HG03521 (cell line): ENCODE measurements at regions not wholly inside any gene's neighbourhood (a gene's known extent, or its start where the extent isn't known, plus 50 kb on each side); places are given as distances from the start of the nearest gene placed in this dataset.
"Not testable (repeated sequence)": the region's sequence is repeated elsewhere in the genome, so short reads cannot be mapped to it uniquely, and the experiment has no call there.

Experiments
- ATAC-seq: cut with Tn5 transposase; IDR thresholded peaks from one replicate; pipeline ENCODE4 v1.9.1; 2021; ENCODE audit warnings: mild to moderate bottlenecking, moderate library complexity; ENCODE audit not compliant: unreplicated experiment

- no peak for ATAC-seq
Observed at GRCh38 chrX:42017971-42018370, 94.6 kb upstream of the CASK start.

DNA sequence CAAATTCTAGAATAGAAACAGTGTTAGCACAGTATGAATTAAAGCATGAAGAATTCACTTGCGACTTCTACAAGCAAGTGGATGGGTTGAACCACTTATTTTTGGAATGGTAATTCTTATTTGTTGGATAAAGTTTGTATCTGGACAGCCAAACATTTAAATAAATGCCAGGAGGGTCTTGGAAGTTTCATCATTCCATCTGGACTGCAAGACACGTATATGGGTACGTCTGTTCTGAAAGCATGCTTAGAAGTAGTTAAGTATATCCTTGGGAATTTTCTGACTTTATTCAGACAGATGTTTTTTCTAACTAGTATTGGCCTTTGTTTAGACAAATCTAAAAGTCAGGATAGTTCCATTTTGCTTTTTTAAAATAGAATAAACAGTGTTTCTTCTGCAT is 77.5 kb upstream of the CASK start:
- ATAC-seq: no peak

DNA sequence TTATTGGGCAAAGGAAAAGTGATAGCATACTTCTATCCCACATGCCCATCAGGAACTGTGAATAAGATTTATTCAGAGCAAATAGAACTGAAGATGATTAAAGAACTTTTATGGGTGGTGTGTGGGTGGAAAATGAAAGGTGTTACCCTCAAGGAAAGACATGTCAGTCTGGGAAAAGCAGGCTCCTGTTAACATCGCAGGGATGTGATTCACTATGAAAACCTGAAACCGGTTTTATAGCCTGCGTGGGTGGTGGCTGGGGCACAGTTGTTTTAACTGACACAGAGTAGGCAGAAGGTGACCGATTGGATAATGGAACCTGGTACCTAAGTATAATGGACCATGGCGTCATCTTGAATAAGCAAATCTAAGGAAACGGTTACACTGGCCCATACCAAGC is 61.3 kb upstream of the CASK start:
- no peak for ATAC-seq

DNA sequence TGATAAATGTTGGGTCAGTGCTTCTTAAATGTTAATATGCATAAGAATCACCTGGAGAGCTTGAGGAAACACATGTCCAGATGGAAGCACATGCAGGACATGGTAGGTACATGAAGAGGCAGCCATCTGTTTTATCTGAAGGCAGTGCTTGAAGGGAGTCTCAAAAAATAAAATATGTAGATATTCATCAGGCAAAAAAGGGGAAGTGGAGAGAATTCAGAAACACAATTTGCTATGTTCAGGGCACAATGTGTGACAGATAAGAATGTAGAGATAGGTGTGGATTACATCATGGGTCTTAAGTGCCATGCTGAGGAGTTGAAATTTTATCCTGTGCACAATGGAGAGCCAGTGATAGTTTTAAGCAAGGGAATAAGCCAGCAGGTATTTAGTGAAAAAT is 59.6 kb upstream of the CASK start:
- no peak for ATAC-seq

DNA sequence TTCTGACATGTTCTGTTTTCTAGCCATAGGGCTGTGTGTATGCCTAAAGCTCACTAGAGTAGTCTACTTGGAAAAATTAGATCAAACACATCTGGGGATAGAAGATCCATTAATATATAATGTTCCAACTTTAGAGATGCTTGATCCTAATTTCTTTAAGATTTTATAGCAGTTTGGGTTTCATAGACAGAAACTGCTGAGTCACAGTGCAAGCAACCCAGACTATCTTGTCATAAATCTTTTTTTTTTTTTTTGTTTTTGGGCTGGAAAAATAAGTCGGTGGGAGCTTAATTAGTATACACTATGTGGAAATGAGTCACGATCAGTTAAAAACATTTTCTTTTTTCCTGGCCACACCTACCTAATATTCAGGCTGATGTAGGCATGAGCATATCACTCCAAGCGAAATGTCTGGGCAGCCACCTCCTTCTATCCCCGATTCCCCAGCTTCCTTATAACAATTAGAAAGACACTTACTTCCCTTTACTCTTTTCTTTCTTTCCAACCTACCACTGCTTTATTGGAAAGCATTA is 58.2 kb upstream of the CASK start:
- no peak for ATAC-seq

GRCh38 chrX:41974677-41975076 is 51.3 kb upstream of the CASK start:
- ATAC-seq: not testable (repeated sequence)

DNA sequence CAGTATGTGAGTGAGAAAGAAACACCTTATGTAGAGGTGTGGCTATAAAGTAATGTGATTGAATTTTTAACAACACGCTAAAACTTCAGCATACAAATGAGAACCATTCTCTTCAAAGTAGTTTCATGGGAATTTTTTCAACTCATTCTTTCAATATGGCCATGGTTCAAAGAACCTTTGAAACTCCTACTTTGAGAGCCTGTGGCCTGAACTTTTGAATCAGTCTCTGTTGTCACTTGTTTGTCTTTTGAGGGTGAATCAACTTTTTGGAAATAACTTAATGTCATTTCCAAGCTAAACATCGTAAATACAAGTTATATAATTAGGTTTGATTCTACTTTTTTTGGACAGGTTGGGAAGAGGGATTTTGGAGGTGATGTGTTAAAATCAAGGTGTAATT is 49.9 kb upstream of the CASK start:
- no peak for ATAC-seq
